ENCODE measurements at regions not wholly inside any gene's neighbourhood (a gene's known extent, or its start where the extent isn't known, plus 50 kb on each side); places are given as distances from the start of the nearest gene placed in this dataset.

- no peak for DNase-seq
- no peak overlapping the region for H3K4me3 ChIP-seq (ENCODE audit: low read depth, low read length)
- no peaks in the 10 kb centered on the region for H3K9me3 ChIP-seq (ENCODE audit: severe bottlenecking)
- TF ChIP-seq CTCF (IDR thresholded peaks at IDR 0.05; ENCODE audit: low read depth, low read length), result no peak
- no peaks in the 10 kb centered on the region for H3K36me3 ChIP-seq
- H3K27me3 ChIP-seq (ENCODE audit: insufficient read depth, low read depth, severe bottlenecking), result no peaks in the 10 kb centered on the region
- H3K27ac ChIP-seq, result no peak overlapping the region
Measured at GRCh38 chr1:221437926-221438325, 304.0 kb downstream of the DUSP10 start.

- no peak for DNase-seq
- no peak overlapping the region for H3K27ac ChIP-seq
- no peak overlapping the region for H3K4me3 ChIP-seq (ENCODE audit: low read depth, low read length)
- H3K9me3 ChIP-seq (ENCODE audit: severe bottlenecking), result no peaks in the 10 kb centered on the region
- H3K27me3 ChIP-seq (ENCODE audit: insufficient read depth, low read depth, severe bottlenecking), result no peaks in the 10 kb centered on the region
- TF ChIP-seq CTCF (IDR thresholded peaks at IDR 0.05; ENCODE audit: low read depth, low read length), result no peak
- no peaks in the 10 kb centered on the region for H3K36me3 ChIP-seq
Measured at GRCh38 chr1:221439008-221439746, 302.7 kb downstream of the DUSP10 start.

GRCh38 chr1:221439747-221440501 is 302.0 kb downstream of the DUSP10 start:
- H3K27me3 ChIP-seq (ENCODE audit: insufficient read depth, low read depth, severe bottlenecking), result no peaks in the 10 kb centered on the region
- H3K9me3 ChIP-seq (ENCODE audit: severe bottlenecking), result no peaks in the 10 kb centered on the region
- H3K27ac ChIP-seq, result no peak overlapping the region
- H3K36me3 ChIP-seq, result no peaks in the 10 kb centered on the region
- H3K4me3 ChIP-seq (ENCODE audit: low read depth, low read length), result no peak overlapping the region
- DNase-seq, result no peak
- no peak for TF ChIP-seq CTCF (IDR thresholded peaks at IDR 0.05; ENCODE audit: low read depth, low read length)

GRCh38 chr1:221440658-221441057 is 301.2 kb downstream of the DUSP10 start:
- DNase-seq, result no peak
- TF ChIP-seq CTCF (IDR thresholded peaks at IDR 0.05; ENCODE audit: low read depth, low read length), result 0 out of 2 replicates have a peak, but pooled peaks have one; percentile 4
- H3K27ac ChIP-seq, result no peak overlapping the region
- H3K9me3 ChIP-seq (ENCODE audit: severe bottlenecking), result no peaks in the 10 kb centered on the region
- no peaks in the 10 kb centered on the region for H3K36me3 ChIP-seq
- no peak overlapping the region for H3K4me3 ChIP-seq (ENCODE audit: low read depth, low read length)
- no peaks in the 10 kb centered on the region for H3K27me3 ChIP-seq (ENCODE audit: insufficient read depth, low read depth, severe bottlenecking)

- Histone ChIP-seq H3K4me3 (ENCODE audit: low read depth, low read length) (no peak overlapping the region), H3K36me3 (no peaks in the 10 kb centered on the region), H3K9me3 (ENCODE audit: severe bottlenecking) (no peaks in the 10 kb centered on the region), H3K27ac (no peak overlapping the region), H3K27me3 (ENCODE audit: insufficient read depth, low read depth, severe bottlenecking) (no peaks in the 10 kb centered on the region)
- no peak for TF ChIP-seq CTCF (IDR thresholded peaks at IDR 0.05; ENCODE audit: low read depth, low read length)
- DNase-seq, result no peak
Measured at GRCh38 chr1:221442056-221442455, 299.8 kb downstream of the DUSP10 start.
